ENCODE measurements at regions not wholly inside any gene's neighbourhood (a gene's known extent, or its start where the extent isn't known, plus 50 kb on each side); places are given as distances from the start of the nearest gene placed in this dataset.

- no peak for DNase-seq (ENCODE audit: low read depth)
- TF ChIP-seq CTCF (conservative IDR thresholded peaks at IDR 0.05; ENCODE audit: low read length), result no peak
- H3K4me3 ChIP-seq (ENCODE audit: low read length), result no peak overlapping the region
Observed at GRCh38 chr4:179552131-179552530, 2109.9 kb upstream of the AGA start.

GRCh38 chr4:179563741-179564140 lies 2121.5 kb upstream of the AGA start:
- TF ChIP-seq CTCF (conservative IDR thresholded peaks at IDR 0.05; ENCODE audit: low read length), result no peak
- no peak for DNase-seq (ENCODE audit: low read depth)
- H3K4me3 ChIP-seq (ENCODE audit: low read length), result no peak overlapping the region

- no peak overlapping the region for H3K4me3 ChIP-seq (ENCODE audit: low read length)
- no peak for TF ChIP-seq CTCF (conservative IDR thresholded peaks at IDR 0.05; ENCODE audit: low read length)
- no peak for DNase-seq (ENCODE audit: low read depth)
Observed at GRCh38 chr4:179569549-179569948, 2127.3 kb upstream of the AGA start.

GRCh38 chr4:179582164-179582905 lies 2140.1 kb upstream of the AGA start:
- TF ChIP-seq CTCF (conservative IDR thresholded peaks at IDR 0.05; ENCODE audit: low read length), result no peak
- no peak overlapping the region for H3K4me3 ChIP-seq (ENCODE audit: low read length)
- DNase-seq (ENCODE audit: low read depth), result no peak

GRCh38 chr4:179583221-179583620 lies 2141.0 kb upstream of the AGA start:
- DNase-seq (ENCODE audit: low read depth), result no peak
- no peak overlapping the region for H3K4me3 ChIP-seq (ENCODE audit: low read length)
- no peak for TF ChIP-seq CTCF (conservative IDR thresholded peaks at IDR 0.05; ENCODE audit: low read length)

- no peak for DNase-seq (ENCODE audit: low read depth)
- no peak for TF ChIP-seq CTCF (conservative IDR thresholded peaks at IDR 0.05; ENCODE audit: low read length)
- H3K4me3 ChIP-seq (ENCODE audit: low read length), result no peak overlapping the region
Observed at GRCh38 chr4:179584101-179584500, 2141.9 kb upstream of the AGA start.

- DNase-seq (ENCODE audit: low read depth), result no peak
- TF ChIP-seq CTCF (conservative IDR thresholded peaks at IDR 0.05; ENCODE audit: low read length), result no peak
- no peak overlapping the region for H3K4me3 ChIP-seq (ENCODE audit: low read length)
Observed at GRCh38 chr4:179585761-179586160, 2143.5 kb upstream of the AGA start.
